Glutamatergic neuron (in vitro differentiated cells): ENCODE measurements at regions not wholly inside any gene's neighbourhood (a gene's known extent, or its start where the extent isn't known, plus 50 kb on each side); places are given as distances from the start of the nearest gene placed in this dataset.

Experiments
- DNase-seq: peaks from one replicate; pipeline ENCODE4 v3.0.0; 2022
- H3K27ac Mint-ChIP-seq: one replicate; pipeline ENCODE4 v1.8.0; 2020; ENCODE audit warnings: mild to moderate bottlenecking, mixed read lengths, inconsistent platforms; ENCODE audit not compliant: unreplicated experiment
- H3K27me3 Mint-ChIP-seq: one replicate; pipeline ENCODE4 v1.8.0; 2020; ENCODE audit warnings: mild to moderate bottlenecking, moderate library complexity, mixed read lengths, inconsistent platforms; ENCODE audit not compliant: unreplicated experiment
- H3K36me3 Mint-ChIP-seq: one replicate; pipeline ENCODE4 v1.8.0; 2020; ENCODE audit warnings: mild to moderate bottlenecking, mixed read lengths, inconsistent platforms; ENCODE audit not compliant: unreplicated experiment
- H3K4me1 Mint-ChIP-seq: one replicate; pipeline ENCODE4 v1.8.0; 2020; ENCODE audit warnings: mild to moderate bottlenecking, low read depth, mixed read lengths, inconsistent platforms; ENCODE audit not compliant: unreplicated experiment
- H3K4me3 Mint-ChIP-seq: one replicate; pipeline ENCODE4 v1.8.0; 2020; ENCODE audit warnings: mild to moderate bottlenecking, mixed read lengths, inconsistent platforms; ENCODE audit not compliant: unreplicated experiment
- H3K9me3 Mint-ChIP-seq: one replicate; pipeline ENCODE4 v1.8.0; 2020; ENCODE audit warnings: mild to moderate bottlenecking, moderate library complexity, mixed read lengths, inconsistent platforms; ENCODE audit not compliant: unreplicated experiment
- TF ChIP-seq, protein P1 (sequence below): fragments of 200-600 bp; sonication (generic); IDR thresholded peaks from one replicate; pipeline ENCODE4 v1.5.0; 2021; ENCODE audit not compliant: partially characterized antibody, unreplicated experiment

DNA sequence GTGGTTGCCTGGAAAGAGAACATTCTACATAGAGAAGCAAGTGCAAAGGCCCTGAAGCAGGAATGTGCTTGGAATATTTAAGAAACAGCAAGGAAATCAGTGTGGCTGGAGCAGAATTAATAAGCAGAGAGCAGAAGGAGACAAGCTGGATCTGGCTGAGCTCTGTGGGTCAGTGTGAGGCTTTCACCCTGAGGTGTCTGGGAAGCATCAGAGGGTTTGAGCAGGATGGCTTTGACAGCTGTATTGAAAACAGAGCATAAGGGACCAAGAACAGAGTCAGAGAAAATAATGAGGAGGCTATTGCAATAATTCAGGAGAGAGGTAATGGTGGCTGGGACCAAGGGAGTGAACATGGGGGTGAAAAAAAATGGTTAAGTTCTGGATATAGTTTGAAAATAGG, 199.6 kb downstream of the NXPE2 start:
- no peak for DNase-seq
- no peaks in the 10 kb centered on the region for H3K27me3 Mint-ChIP-seq
- peaks cover 2% of the 10 kb centered on the region for H3K9me3 Mint-ChIP-seq
- no peak overlapping the region for H3K27ac Mint-ChIP-seq
- TF ChIP-seq, protein P1, sequence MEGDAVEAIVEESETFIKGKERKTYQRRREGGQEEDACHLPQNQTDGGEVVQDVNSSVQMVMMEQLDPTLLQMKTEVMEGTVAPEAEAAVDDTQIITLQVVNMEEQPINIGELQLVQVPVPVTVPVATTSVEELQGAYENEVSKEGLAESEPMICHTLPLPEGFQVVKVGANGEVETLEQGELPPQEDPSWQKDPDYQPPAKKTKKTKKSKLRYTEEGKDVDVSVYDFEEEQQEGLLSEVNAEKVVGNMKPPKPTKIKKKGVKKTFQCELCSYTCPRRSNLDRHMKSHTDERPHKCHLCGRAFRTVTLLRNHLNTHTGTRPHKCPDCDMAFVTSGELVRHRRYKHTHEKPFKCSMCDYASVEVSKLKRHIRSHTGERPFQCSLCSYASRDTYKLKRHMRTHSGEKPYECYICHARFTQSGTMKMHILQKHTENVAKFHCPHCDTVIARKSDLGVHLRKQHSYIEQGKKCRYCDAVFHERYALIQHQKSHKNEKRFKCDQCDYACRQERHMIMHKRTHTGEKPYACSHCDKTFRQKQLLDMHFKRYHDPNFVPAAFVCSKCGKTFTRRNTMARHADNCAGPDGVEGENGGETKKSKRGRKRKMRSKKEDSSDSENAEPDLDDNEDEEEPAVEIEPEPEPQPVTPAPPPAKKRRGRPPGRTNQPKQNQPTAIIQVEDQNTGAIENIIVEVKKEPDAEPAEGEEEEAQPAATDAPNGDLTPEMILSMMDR, result no peak
- no peaks in the 10 kb centered on the region for H3K4me1 Mint-ChIP-seq
- no peaks in the 10 kb centered on the region for H3K36me3 Mint-ChIP-seq
- no peak overlapping the region for H3K4me3 Mint-ChIP-seq

DNA sequence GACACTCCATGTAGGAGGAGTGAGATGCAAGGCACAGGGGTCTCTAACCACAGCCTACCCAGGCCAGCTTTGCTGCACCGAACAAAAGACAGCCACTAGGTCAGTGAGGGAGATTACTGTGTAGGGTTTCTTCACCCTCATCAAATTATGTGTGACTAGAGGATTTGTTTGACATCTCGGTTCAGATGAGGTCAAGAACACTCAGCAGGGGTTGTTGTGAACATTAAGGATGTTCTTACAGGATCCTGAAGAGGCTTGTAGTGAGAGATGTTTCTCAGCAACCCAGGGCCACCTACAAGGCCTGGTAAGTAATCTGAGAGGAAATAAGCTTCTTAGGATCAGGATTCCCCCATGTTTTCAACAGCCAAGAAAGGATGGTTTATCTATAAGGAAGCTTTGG, 202.1 kb downstream of the NXPE2 start:
- DNase-seq, result no peak
- H3K36me3 Mint-ChIP-seq, result no peaks in the 10 kb centered on the region
- H3K27me3 Mint-ChIP-seq, result no peaks in the 10 kb centered on the region
- no peak overlapping the region for H3K4me3 Mint-ChIP-seq
- peaks cover 4% of the 10 kb centered on the region for H3K9me3 Mint-ChIP-seq
- H3K4me1 Mint-ChIP-seq, result no peaks in the 10 kb centered on the region
- TF ChIP-seq, protein P1, result no peak
- H3K27ac Mint-ChIP-seq, result no peak overlapping the region

DNA sequence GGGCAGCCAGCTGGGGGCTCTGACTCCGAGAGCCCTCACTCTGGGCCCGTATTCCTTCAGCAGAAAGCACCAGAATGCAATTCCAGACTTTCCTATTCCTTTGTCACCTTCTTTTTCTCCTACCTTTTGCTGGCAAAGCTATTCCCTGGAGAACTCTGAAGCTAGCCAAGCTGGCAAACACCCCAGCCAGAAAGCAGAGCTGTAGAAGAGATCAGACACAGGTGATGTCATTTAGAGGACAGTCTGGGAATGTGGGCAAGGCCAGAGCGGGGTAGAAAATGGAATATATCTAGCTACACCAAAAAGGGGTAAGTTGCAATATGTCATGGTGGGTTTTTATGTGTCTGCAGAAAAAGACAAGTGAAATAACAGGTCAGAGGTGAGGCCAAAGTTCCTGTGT, 205.1 kb downstream of the NXPE2 start:
- H3K4me1 Mint-ChIP-seq, result no peaks in the 10 kb centered on the region
- H3K9me3 Mint-ChIP-seq, result peaks cover 4% of the 10 kb centered on the region
- DNase-seq, result no peak
- H3K27ac Mint-ChIP-seq, result no peak overlapping the region
- H3K36me3 Mint-ChIP-seq, result no peaks in the 10 kb centered on the region
- TF ChIP-seq, protein P1, result no peak
- H3K4me3 Mint-ChIP-seq, result no peak overlapping the region
- no peaks in the 10 kb centered on the region for H3K27me3 Mint-ChIP-seq

DNA sequence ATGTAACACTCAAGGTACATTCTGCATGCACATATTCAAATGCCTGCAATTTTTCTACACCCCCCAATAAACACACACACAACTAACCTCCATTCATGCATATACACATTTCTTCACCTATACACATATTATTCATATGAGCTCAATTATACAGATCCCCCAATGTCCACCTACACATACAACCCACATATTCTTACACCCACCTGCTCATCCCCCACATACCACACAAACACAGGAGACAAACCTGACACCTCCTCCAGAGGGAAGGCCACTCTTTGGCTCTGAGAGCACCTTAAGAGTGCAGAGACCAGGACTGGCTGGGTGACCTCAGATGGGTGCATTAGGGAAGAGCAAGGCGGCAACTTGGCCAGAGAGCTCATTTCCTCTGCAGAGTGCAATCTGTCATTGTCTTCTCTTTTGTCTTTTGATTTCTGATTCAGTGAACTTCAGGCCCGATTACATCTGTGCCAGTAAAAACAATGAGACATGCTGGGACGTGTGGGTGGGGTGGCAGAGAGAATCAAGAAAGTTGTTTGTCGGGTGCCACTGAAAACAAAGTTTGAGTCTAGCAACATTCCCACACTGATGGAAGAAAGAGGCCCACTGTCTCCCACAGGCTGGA, 208.4 kb downstream of the NXPE2 start:
- Mint-ChIP-seq H3K9me3 (peaks cover 5% of the 10 kb centered on the region), H3K27ac (no peak overlapping the region), H3K4me3 (no peak overlapping the region), H3K4me1 (no peaks in the 10 kb centered on the region), H3K36me3 (no peaks in the 10 kb centered on the region), H3K27me3 (no peaks in the 10 kb centered on the region)
- no peak for DNase-seq
- TF ChIP-seq, protein P1, result no peak

DNA sequence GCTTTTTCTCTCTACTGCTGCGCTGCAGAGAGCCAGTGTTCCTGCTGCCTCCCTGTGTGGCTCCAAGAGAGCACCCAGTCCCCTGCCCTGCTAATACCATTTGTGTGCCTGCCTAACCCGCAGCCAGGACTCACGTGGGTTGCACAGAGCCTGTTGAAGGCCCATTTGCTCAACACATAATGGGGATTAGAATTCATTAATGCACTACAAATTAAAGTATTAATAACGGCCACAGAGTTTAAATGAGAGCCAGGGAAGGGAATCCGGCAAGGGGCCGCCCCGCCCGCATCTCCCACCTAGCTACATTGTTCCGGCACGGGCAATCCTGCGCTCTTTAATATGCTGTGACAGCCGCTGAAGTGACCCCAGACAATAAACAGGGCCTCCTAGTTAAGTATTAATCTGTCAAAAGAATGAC, 211.3 kb downstream of the NXPE2 start:
- no peaks in the 10 kb centered on the region for H3K36me3 Mint-ChIP-seq
- TF ChIP-seq, protein P1, result no peak

More for the DNA sequence above, 211.3 kb downstream of the NXPE2 start:
- no peak for DNase-seq
- H3K9me3 Mint-ChIP-seq, result peaks cover 3% of the 10 kb centered on the region
- no peak overlapping the region for H3K4me3 Mint-ChIP-seq
- H3K27me3 Mint-ChIP-seq, result peaks cover 1% of the 10 kb centered on the region
- no peak overlapping the region for H3K27ac Mint-ChIP-seq
- peaks cover 5% of the 10 kb centered on the region for H3K4me1 Mint-ChIP-seq
